HCT116 (cell line): ENCODE measurements at regions not wholly inside any gene's neighbourhood (a gene's known extent, or its start where the extent isn't known, plus 50 kb on each side); places are given as distances from the start of the nearest gene placed in this dataset.

Source experiments
- ATAC-seq: fragments of 200-7000 bp; cut with Tn5 transposase; 2 replicates; pipeline ENCODE4 v1.9.1; 2020; ENCODE audit warnings: mild to moderate bottlenecking, moderate library complexity
- BruUV-seq: library from RNA; stranded (reverse); fragments of 400-500 nt; replicated peaks from 2 replicates; lab custom pipeline; 2021; lab: Mats Ljungman, UMichigan
- CTCF ChIA-PET: fragments of 300-600 bp; sonication (Branson Sonifier 250); formaldehyde crosslinking; loops from one replicate; lab custom pipeline; 2021; ENCODE audit warnings: antibody characterized with exemption; lab: Charles Lee
- POLR2A ChIA-PET: fragments of 300-600, 350-600 bp; sonication (Branson Sonifier 250); formaldehyde crosslinking; loops from one replicate; lab custom pipeline; 2021; ENCODE audit warnings: antibody characterized with exemption; lab: Charles Lee
- RAD21 ChIA-PET, 2 experiments: fragments of 300-600 bp; sonication (Branson Sonifier 250); formaldehyde crosslinking; loops; one replicate each; lab custom pipeline; 2023; ENCODE audit warnings: low total read pairs in 2 of 2; ENCODE audit not compliant: uncharacterized antibody in 2 of 2, unreplicated experiment in 2 of 2, low non-redundant PET in 1 of 2; lab: Charles Lee
- DNase-seq: peaks from one replicate; pipeline ENCODE4 v3.0.0-alpha.2; 2010; ENCODE audit warnings: low read depth, low spot score
- H2AFZ ChIP-seq: fragments of 200-600 bp; shearing (Covaris generic), sonication (generic); 2 replicates; pipeline ENCODE4 v1.6.1; 2017; ENCODE audit warnings: low read depth, mixed run types, mixed read lengths, antibody characterized with exemption, low read length; ENCODE audit not compliant: poor library complexity, severe bottlenecking
- H3K27ac ChIP-seq: 2 replicates; pipeline ENCODE4 v1.5.1; 2012; ENCODE audit warnings: low read depth, low read length
- H3K27me3 ChIP-seq: fragments of 200-600 bp; sonication (generic); 2 replicates; pipeline ENCODE4 v1.6.1; 2016; ENCODE audit warnings: mixed run types, low read length, mixed read lengths; ENCODE audit not compliant: insufficient read depth
- H3K36me3 ChIP-seq, 2 experiments: fragments of 200-500 bp in 1 of 2; fragments of 200-600 bp in 1 of 2; sonication (Bioruptor generic) in 1 of 2; sonication (generic) in 1 of 2; 2 replicates each; pipeline versions ENCODE4 v1.5.1 to v1.6.1; 2014 to 2016; ENCODE audit warnings: low read length in 2 of 2, inconsistent platforms in 1 of 2, mixed read lengths in 1 of 2, mixed run types in 1 of 2; ENCODE audit not compliant: insufficient read depth in 2 of 2, control insufficient read depth in 1 of 2
- H3K4me1 ChIP-seq, 2 experiments: fragments of 200-600 bp in 1 of 2; sonication (generic) in 1 of 2; 2 replicates each; pipeline versions ENCODE4 v1.5.1 to v1.6.1; 2012 to 2017; ENCODE audit warnings: low read length in 2 of 2, inconsistent platforms in 1 of 2, mild to moderate bottlenecking in 1 of 2, mixed read lengths in 1 of 2, mixed run types in 1 of 2, moderate library complexity in 1 of 2; ENCODE audit not compliant: insufficient read depth in 2 of 2, control insufficient read depth in 1 of 2
- H3K4me2 ChIP-seq: fragments of 200-600 bp; sonication (generic); 2 replicates; pipeline ENCODE4 v1.6.1; 2017; ENCODE audit warnings: mixed run types, low read length, mixed read lengths
- H3K4me3 ChIP-seq, 2 experiments: fragments of 200-600 bp in 1 of 2; sonication (generic) in 1 of 2; replicated peaks in 1 of 2; 2 replicates each; pipeline ENCODE4 v1.5.1; 2011 to 2016; ENCODE audit warnings: low read length in 2 of 2, control low read depth in 1 of 2, low read depth in 1 of 2, mild to moderate bottlenecking in 1 of 2, mixed read lengths in 1 of 2, mixed run types in 1 of 2
- H3K79me2 ChIP-seq: fragments of 200-600 bp; sonication (generic); 2 replicates; pipeline ENCODE4 v1.6.1; 2017; ENCODE audit warnings: mild to moderate bottlenecking, mixed run types, low read length, moderate library complexity, mixed read lengths; ENCODE audit not compliant: insufficient read depth
- H3K9ac ChIP-seq: fragments of 200-600 bp; sonication (generic); 2 replicates; pipeline ENCODE4 v1.6.1; 2016; ENCODE audit warnings: low read length, mixed read lengths
- H3K9me2 ChIP-seq: fragments of 200-600 bp; sonication (generic), shearing (Covaris generic); 2 replicates; pipeline ENCODE4 v1.6.1; 2017; ENCODE audit warnings: mixed run types, mild to moderate bottlenecking, moderate library complexity; ENCODE audit not compliant: insufficient read depth
- H3K9me3 ChIP-seq, 2 experiments: fragments of 200-500 bp in 1 of 2; fragments of 200-600 bp in 1 of 2; sonication (Bioruptor generic) in 1 of 2; sonication (generic) in 1 of 2; 2 replicates each; pipeline ENCODE4 v1.6.1; 2014 to 2017; ENCODE audit warnings: low read length in 2 of 2, mixed read lengths in 2 of 2, inconsistent platforms in 1 of 2, low read depth in 1 of 2, mild to moderate bottlenecking in 1 of 2, mixed run types in 1 of 2, moderate library complexity in 1 of 2; ENCODE audit not compliant: control insufficient read depth in 1 of 2, insufficient read depth in 1 of 2
- H4K20me1 ChIP-seq: fragments of 200-600 bp; sonication (generic), shearing (Covaris generic); 2 replicates; pipeline ENCODE4 v1.6.1; 2017; ENCODE audit warnings: mixed run types, mild to moderate bottlenecking, moderate library complexity; ENCODE audit not compliant: insufficient read depth
- CBX3 ChIP-seq: IDR thresholded peaks from 2 replicates; pipeline ENCODE4 v1.6.1; 2012; ENCODE audit warnings: low read depth
- CEBPB ChIP-seq: IDR thresholded peaks from 2 replicates; pipeline ENCODE4 v1.6.1; 2012; ENCODE audit warnings: low read depth
- EGR1 ChIP-seq: IDR thresholded peaks from 2 replicates; pipeline ENCODE4 v1.6.1; 2012; ENCODE audit warnings: low read depth
- ELF1 ChIP-seq: IDR thresholded peaks from 2 replicates; pipeline ENCODE4 v1.6.1; 2012; ENCODE audit warnings: low read depth, borderline replicate concordance
- EZH2phosphoT487 ChIP-seq: fragments of 200-600 bp; IDR thresholded peaks from 2 replicates; pipeline ENCODE4 v1.6.1; 2018; ENCODE audit warnings: antibody characterized with exemption, borderline replicate concordance
- FOSL1 ChIP-seq: IDR thresholded peaks from 2 replicates; pipeline ENCODE4 v1.6.1; 2012; ENCODE audit warnings: low read depth
- JUND ChIP-seq: IDR thresholded peaks from 2 replicates; pipeline ENCODE4 v1.6.1; 2012
- POLR2A ChIP-seq: IDR thresholded peaks from 2 replicates; pipeline ENCODE4 v1.7.0; 2011; ENCODE audit warnings: borderline replicate concordance; ENCODE audit not compliant: insufficient read depth, insufficient read length; ENCODE audit errors: extremely low read depth
- POLR2AphosphoS5 ChIP-seq: IDR thresholded peaks from 2 replicates; pipeline ENCODE4 v1.6.1; 2011; ENCODE audit warnings: mild to moderate bottlenecking, low read depth, low read length, moderate library complexity
- YY1 ChIP-seq: IDR thresholded peaks from 2 replicates; pipeline ENCODE4 v1.6.1; 2011; ENCODE audit warnings: low read length, low read depth, moderate library complexity, mild to moderate bottlenecking; ENCODE audit not compliant: insufficient replicate concordance; ENCODE audit errors: extremely low read depth
- ZFX ChIP-seq: fragments of 450-650 bp; IDR thresholded peaks from 2 replicates; pipeline ENCODE4 v1.6.1; 2017
- ZNF274 ChIP-seq: fragments of 200-500 bp; sonication (Bioruptor generic); IDR thresholded peaks from 2 replicates; pipeline ENCODE4 v1.6.1; 2014; ENCODE audit warnings: mild to moderate bottlenecking, low read depth, low read length, inconsistent platforms
- intact Hi-C: fragments of 100-400 bp; cut with micrococcal nuclease; formaldehyde crosslinking; loops from 2 replicates; pipeline ENCODE4 v1.10.0; 2022
- TF ChIP-seq, protein P1 (sequence below): IDR thresholded peaks from 2 replicates; pipeline ENCODE4 v1.6.1; 2012; ENCODE audit warnings: low read depth
- TF ChIP-seq, protein P2 (sequence below): IDR thresholded peaks from 2 replicates; pipeline ENCODE4 v1.6.1; 2012
- TF ChIP-seq, protein P3 (sequence below): IDR thresholded peaks from 2 replicates; pipeline ENCODE4 v1.6.1; 2011; ENCODE audit warnings: mild to moderate bottlenecking, low read length, moderate library complexity; ENCODE audit not compliant: insufficient replicate concordance; ENCODE audit errors: extremely low read depth

DNA sequence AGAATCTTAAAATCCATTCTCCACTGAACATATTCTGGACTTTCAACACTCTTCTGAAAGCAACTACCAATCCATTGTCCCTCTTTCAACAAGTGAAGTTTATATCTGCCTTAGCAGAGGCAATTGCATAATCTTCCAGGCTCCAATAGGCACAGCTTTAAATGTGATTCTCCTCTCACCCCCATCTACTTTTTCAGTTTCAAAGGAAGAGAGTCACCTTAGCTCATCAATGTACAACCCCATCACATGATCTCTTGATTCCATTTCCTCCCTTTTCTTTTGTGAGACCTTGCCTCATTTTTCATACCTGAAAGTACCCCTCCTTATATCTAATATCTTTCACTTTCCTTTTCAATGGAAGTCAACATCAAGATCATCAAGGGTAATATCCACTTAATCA, 921.7 kb upstream of the EPHA5 start (continued):
- TF ChIP-seq, protein P1, sequence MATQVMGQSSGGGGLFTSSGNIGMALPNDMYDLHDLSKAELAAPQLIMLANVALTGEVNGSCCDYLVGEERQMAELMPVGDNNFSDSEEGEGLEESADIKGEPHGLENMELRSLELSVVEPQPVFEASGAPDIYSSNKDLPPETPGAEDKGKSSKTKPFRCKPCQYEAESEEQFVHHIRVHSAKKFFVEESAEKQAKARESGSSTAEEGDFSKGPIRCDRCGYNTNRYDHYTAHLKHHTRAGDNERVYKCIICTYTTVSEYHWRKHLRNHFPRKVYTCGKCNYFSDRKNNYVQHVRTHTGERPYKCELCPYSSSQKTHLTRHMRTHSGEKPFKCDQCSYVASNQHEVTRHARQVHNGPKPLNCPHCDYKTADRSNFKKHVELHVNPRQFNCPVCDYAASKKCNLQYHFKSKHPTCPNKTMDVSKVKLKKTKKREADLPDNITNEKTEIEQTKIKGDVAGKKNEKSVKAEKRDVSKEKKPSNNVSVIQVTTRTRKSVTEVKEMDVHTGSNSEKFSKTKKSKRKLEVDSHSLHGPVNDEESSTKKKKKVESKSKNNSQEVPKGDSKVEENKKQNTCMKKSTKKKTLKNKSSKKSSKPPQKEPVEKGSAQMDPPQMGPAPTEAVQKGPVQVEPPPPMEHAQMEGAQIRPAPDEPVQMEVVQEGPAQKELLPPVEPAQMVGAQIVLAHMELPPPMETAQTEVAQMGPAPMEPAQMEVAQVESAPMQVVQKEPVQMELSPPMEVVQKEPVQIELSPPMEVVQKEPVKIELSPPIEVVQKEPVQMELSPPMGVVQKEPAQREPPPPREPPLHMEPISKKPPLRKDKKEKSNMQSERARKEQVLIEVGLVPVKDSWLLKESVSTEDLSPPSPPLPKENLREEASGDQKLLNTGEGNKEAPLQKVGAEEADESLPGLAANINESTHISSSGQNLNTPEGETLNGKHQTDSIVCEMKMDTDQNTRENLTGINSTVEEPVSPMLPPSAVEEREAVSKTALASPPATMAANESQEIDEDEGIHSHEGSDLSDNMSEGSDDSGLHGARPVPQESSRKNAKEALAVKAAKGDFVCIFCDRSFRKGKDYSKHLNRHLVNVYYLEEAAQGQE = no peak
- no peak for TF ChIP-seq CBX3
- TF ChIP-seq YY1 = no peak
- TF ChIP-seq EZH2phosphoT487 = no peak
- no peak for TF ChIP-seq ZNF274
- TF ChIP-seq POLR2AphosphoS5 = no peak
- no peak for TF ChIP-seq ELF1
- TF ChIP-seq POLR2A = no peak
- TF ChIP-seq FOSL1 = no peak
- no peak for TF ChIP-seq ZFX
- TF ChIP-seq, protein P2, sequence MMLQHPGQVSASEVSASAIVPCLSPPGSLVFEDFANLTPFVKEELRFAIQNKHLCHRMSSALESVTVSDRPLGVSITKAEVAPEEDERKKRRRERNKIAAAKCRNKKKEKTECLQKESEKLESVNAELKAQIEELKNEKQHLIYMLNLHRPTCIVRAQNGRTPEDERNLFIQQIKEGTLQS = no peak

DNA sequence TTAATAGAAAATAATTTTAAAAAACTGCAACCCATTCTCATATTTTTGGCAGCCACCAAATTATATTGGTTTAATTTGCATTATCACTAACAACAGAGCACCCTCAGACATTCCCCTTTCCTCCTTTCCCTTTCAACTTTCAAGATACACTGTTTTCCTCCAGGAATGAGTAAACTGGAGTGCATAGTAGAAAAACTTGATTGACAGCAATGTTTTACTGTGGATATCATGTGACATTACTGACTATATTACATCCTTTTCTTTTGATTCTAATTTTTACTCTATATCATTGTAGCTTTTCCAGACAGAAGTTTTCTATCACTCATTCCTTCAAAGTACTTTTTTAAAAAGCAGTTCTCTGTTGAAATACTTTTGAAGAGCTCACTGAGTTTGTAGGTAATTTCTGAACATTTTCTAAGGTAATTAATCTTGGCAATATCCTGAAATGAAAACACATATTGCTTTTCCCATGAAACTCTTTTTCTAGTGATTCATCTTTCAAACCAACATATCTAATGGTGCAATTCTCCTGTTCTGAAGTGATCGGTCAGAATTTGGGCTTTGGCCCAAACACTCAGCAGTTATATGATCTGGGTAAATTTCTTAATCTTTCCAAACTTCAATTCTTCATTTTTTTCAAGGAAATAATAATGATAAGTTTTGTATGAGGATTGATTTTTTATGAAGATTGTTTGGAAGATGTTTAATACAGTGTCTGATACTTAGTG, 920.4 kb upstream of the EPHA5 start:
- no peaks in the 10 kb centered on the region for H3K79me2 ChIP-seq
- ATAC-seq = no peak
- H3K9me2 ChIP-seq = no peaks in the 10 kb centered on the region
- H3K4me1 ChIP-seq = no peaks in the 10 kb centered on the region
- RAD21 ChIA-PET = no interaction called here
- H2AFZ ChIP-seq = no peak overlapping the region
- no peak overlapping the region for H3K4me2 ChIP-seq
- no peak for DNase-seq
- BruUV-seq = no TSS peak
- no peak overlapping the region for H3K27ac ChIP-seq
- H3K9ac ChIP-seq = no peak overlapping the region
- H3K36me3 ChIP-seq = no peaks in the 10 kb centered on the region
- intact Hi-C loops = no loop called here
- H4K20me1 ChIP-seq = no peaks in the 10 kb centered on the region
- no peak overlapping the region for H3K4me3 ChIP-seq
- CTCF ChIA-PET = no interaction called here
- POLR2A ChIA-PET = no interaction called here
- H3K9me3 ChIP-seq = peaks cover 8 to 14% of the 10 kb centered on the region in 2 experiments; a peak in 2 of 4 replicates
- no peaks in the 10 kb centered on the region for H3K27me3 ChIP-seq
- TF ChIP-seq CBX3 = no peak
- no peak for TF ChIP-seq CEBPB
- no peak for TF ChIP-seq EGR1
- no peak for TF ChIP-seq FOSL1
- no peak for TF ChIP-seq ZNF274
- TF ChIP-seq JUND = no peak
- TF ChIP-seq POLR2AphosphoS5 = no peak
- TF ChIP-seq, protein P3, sequence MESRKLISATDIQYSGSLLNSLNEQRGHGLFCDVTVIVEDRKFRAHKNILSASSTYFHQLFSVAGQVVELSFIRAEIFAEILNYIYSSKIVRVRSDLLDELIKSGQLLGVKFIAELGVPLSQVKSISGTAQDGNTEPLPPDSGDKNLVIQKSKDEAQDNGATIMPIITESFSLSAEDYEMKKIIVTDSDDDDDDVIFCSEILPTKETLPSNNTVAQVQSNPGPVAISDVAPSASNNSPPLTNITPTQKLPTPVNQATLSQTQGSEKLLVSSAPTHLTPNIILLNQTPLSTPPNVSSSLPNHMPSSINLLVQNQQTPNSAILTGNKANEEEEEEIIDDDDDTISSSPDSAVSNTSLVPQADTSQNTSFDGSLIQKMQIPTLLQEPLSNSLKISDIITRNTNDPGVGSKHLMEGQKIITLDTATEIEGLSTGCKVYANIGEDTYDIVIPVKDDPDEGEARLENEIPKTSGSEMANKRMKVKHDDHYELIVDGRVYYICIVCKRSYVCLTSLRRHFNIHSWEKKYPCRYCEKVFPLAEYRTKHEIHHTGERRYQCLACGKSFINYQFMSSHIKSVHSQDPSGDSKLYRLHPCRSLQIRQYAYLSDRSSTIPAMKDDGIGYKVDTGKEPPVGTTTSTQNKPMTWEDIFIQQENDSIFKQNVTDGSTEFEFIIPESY = no peak
- TF ChIP-seq, all 23 proteins: peak for 0
